HepG2 (cell line): ENCODE measurements at regions not wholly inside any gene's neighbourhood (a gene's known extent, or its start where the extent isn't known, plus 50 kb on each side); places are given as distances from the start of the nearest gene placed in this dataset.

Experiments
- ATAC-seq: fragments of 200-7000 bp; cut with Tn5 transposase; 3 replicates; pipeline ENCODE4 v1.9.1; 2020; ENCODE audit warnings: mild to moderate bottlenecking, moderate library complexity
- BruUV-seq: library from RNA; stranded (reverse); fragments of 400-500 nt; replicated peaks from 2 replicates; lab custom pipeline; 2021; lab: Mats Ljungman, UMichigan
- CTCF ChIA-PET: fragments of 300-600 bp; formaldehyde crosslinking; extraction: SDS; loops from one replicate; lab custom pipeline; 2021; ENCODE audit warnings: low total read pairs, inconsistent platforms, low intra/inter-chr PET ratio; lab: Yijun Ruan, JAX
- POLR2A ChIA-PET: fragments of 350-600 bp; sonication (Branson Sonifier 250); formaldehyde crosslinking; loops from one replicate; lab custom pipeline; 2020; ENCODE audit warnings: antibody characterized with exemption, inconsistent platforms; lab: Yijun Ruan, JAX
- DNase-seq: peaks from one replicate; pipeline ENCODE4 v3.0.0-alpha.2; 2015; ENCODE audit warnings: low spot score
- FAIRE-seq: peaks from 3 replicates; lab custom pipeline; 2011; peaks lifted over from hg19 to GRCh38; lab: Jason Lieb, UNC
- H2AFZ ChIP-seq: one replicate; pipeline ENCODE4 v1.6.1; 2011; ENCODE audit warnings: low read length, inconsistent platforms
- H3K27ac ChIP-seq: fragments of 300-600 bp; 3 replicates; pipeline ENCODE4 v1.8.0; 2011; ENCODE audit warnings: mixed run types, mild to moderate bottlenecking, mixed read lengths, low read length, inconsistent platforms; ENCODE audit not compliant: insufficient read depth; ENCODE audit errors: extremely low read length
- H3K27me3 ChIP-seq, 2 experiments: fragments of 200-600 bp in 1 of 2; 2 replicates in 1 of 2; 3 replicates in 1 of 2; pipeline versions ENCODE4 v1.6.0 to v1.8.0; 2011; ENCODE audit warnings: low read length in 2 of 2, mild to moderate bottlenecking in 2 of 2, moderate library complexity in 2 of 2, inconsistent platforms in 1 of 2; ENCODE audit not compliant: insufficient read depth in 2 of 2, control insufficient read depth in 1 of 2
- H3K36me3 ChIP-seq, 2 experiments: fragments of 200-600 bp in 1 of 2; replicated peaks in 1 of 2; 2 replicates in 1 of 2; 3 replicates in 1 of 2; pipeline versions ENCODE4 v1.5.1 to v1.8.0; 2011; ENCODE audit warnings: low read length in 2 of 2, inconsistent platforms in 1 of 2; ENCODE audit not compliant: insufficient read depth in 2 of 2, control insufficient read depth in 1 of 2
- H3K4me1 ChIP-seq: 2 replicates; pipeline ENCODE4 v1.5.1; 2012; ENCODE audit warnings: low read length, inconsistent platforms; ENCODE audit not compliant: insufficient read depth
- H3K4me2 ChIP-seq: 2 replicates; pipeline ENCODE4 v1.6.0; 2011; ENCODE audit warnings: low read depth, low read length, inconsistent platforms
- H3K4me3 ChIP-seq, 3 experiments: fragments of 200-600 bp in 1 of 3; sonication (generic), shearing (Covaris generic) in 1 of 3; replicated peaks in 1 of 3; 2 replicates each; pipeline ENCODE4 v1.5.1; 2011 to 2016; ENCODE audit warnings: low read length in 3 of 3, inconsistent platforms in 2 of 3, low read depth in 2 of 3, mild to moderate bottlenecking in 2 of 3, control low read depth in 1 of 3, mixed read lengths in 1 of 3; ENCODE audit not compliant: insufficient read depth in 1 of 3
- H3K79me2 ChIP-seq: one replicate; pipeline ENCODE4 v1.6.1; 2011; ENCODE audit warnings: low read length, inconsistent platforms; ENCODE audit not compliant: insufficient read depth
- H3K9ac ChIP-seq: 2 replicates; pipeline ENCODE4 v1.6.0; 2011; ENCODE audit warnings: mild to moderate bottlenecking, low read depth, low read length, inconsistent platforms; ENCODE audit not compliant: insufficient read depth
- H3K9me3 ChIP-seq: 2 replicates; pipeline ENCODE4 v1.5.1; 2012; ENCODE audit warnings: mild to moderate bottlenecking, low read length
- H4K20me1 ChIP-seq: 2 replicates; pipeline ENCODE4 v1.6.0; 2011; ENCODE audit warnings: inconsistent platforms, mild to moderate bottlenecking, low read length, moderate library complexity; ENCODE audit not compliant: insufficient read depth
- AKNA ChIP-seq: sonication (generic); formaldehyde crosslinking; IDR thresholded peaks from 2 replicates; pipeline ENCODE4 v1.4.0; 2020; ENCODE audit warnings: missing genetic modification reagents, borderline replicate concordance
- DBP ChIP-seq: sonication (generic); formaldehyde crosslinking; IDR thresholded peaks from 2 replicates; pipeline ENCODE4 v1.4.0; 2020; ENCODE audit warnings: missing genetic modification reagents; ENCODE audit errors: not compliant biosample characterization
- JARID2 ChIP-seq: sonication (generic); formaldehyde crosslinking; IDR thresholded peaks from 2 replicates; pipeline ENCODE4 v1.8.1; 2023; ENCODE audit warnings: missing genetic modification reagents, inconsistent platforms; ENCODE audit not compliant: insufficient replicate concordance
- MED8 ChIP-seq: sonication (generic); formaldehyde crosslinking; IDR thresholded peaks from 2 replicates; pipeline ENCODE4 v1.8.1; 2023; ENCODE audit warnings: mild to moderate bottlenecking, missing genetic modification reagents; ENCODE audit not compliant: insufficient replicate concordance
- MXD4 ChIP-seq: IDR thresholded peaks from 2 replicates; pipeline ENCODE4 v1.6.1; 2016; ENCODE audit warnings: mild to moderate bottlenecking, missing biosample characterization, missing genetic modification reagents
- NFKB2 ChIP-seq: sonication (generic); formaldehyde crosslinking; IDR thresholded peaks from 2 replicates; pipeline ENCODE4 v1.4.0; 2020; ENCODE audit warnings: missing genetic modification reagents, borderline replicate concordance
- PREB ChIP-seq: sonication (generic); formaldehyde crosslinking; IDR thresholded peaks from 2 replicates; pipeline ENCODE4 v1.4.0; 2020; ENCODE audit warnings: missing genetic modification reagents
- RCOR2 ChIP-seq: IDR thresholded peaks from 2 replicates; pipeline ENCODE4 v1.6.1; 2016; ENCODE audit warnings: missing biosample characterization, missing genetic modification reagents
- ZBTB42 ChIP-seq: sonication (generic); formaldehyde crosslinking; IDR thresholded peaks from 2 replicates; pipeline ENCODE4 v1.5.0; 2020; ENCODE audit warnings: mild to moderate bottlenecking, missing genetic modification reagents
- ZNF280D ChIP-seq: sonication (generic); formaldehyde crosslinking; IDR thresholded peaks from 2 replicates; pipeline ENCODE4 v1.5.1; 2020; ENCODE audit warnings: mild to moderate bottlenecking, missing genetic modification reagents
- ZNF382 ChIP-seq: sonication (generic); formaldehyde crosslinking; IDR thresholded peaks from 2 replicates; pipeline ENCODE4 v1.5.0; 2020; ENCODE audit warnings: missing genetic modification reagents, mild to moderate bottlenecking, borderline replicate concordance
- ZNF550 ChIP-seq: sonication (generic); formaldehyde crosslinking; IDR thresholded peaks from 2 replicates; pipeline ENCODE4 v1.4.0; 2020; ENCODE audit warnings: mild to moderate bottlenecking, missing genetic modification reagents, borderline replicate concordance
- ZNF616 ChIP-seq: sonication (generic); formaldehyde crosslinking; IDR thresholded peaks from 2 replicates; pipeline ENCODE4 v1.5.0; 2020; ENCODE audit warnings: low read depth, mild to moderate bottlenecking, missing genetic modification reagents
- ZNF672 ChIP-seq: sonication (generic); formaldehyde crosslinking; IDR thresholded peaks from 2 replicates; pipeline ENCODE4 v1.8.1; 2022; ENCODE audit warnings: missing genetic modification reagents
- ZNF775 ChIP-seq: sonication (generic); formaldehyde crosslinking; IDR thresholded peaks from 2 replicates; pipeline ENCODE4 v1.4.0; 2020; ENCODE audit warnings: missing genetic modification reagents, mild to moderate bottlenecking, moderate library complexity, borderline replicate concordance
- ZNF891 ChIP-seq: sonication (generic); formaldehyde crosslinking; IDR thresholded peaks from 2 replicates; pipeline ENCODE4 v1.5.0; 2020; ENCODE audit warnings: mild to moderate bottlenecking, missing genetic modification reagents
- WGBS: methylation state at CpG from one replicate; pipeline ENCODE4 v1.1.6; 2017; ENCODE audit warnings: low lambda C conversion rate; 5-methylcytosine and 5-hydroxymethylcytosine counted together
- in situ Hi-C: cut with HindIII; loops from 2 replicates; pipeline ENCODE4 v1.10.0; 2017; ENCODE audit warnings: low pct_unique_long_range_greater_than_20kb; ENCODE audit not compliant: extremely low pct_ligation_motif_present
- intact Hi-C: fragments of 100-400 bp; cut with micrococcal nuclease; formaldehyde crosslinking; loops from one replicate; pipeline ENCODE4 v1.10.0; 2022; ENCODE audit not compliant: unreplicated experiment

GRCh38 chrX:44462850-44463249 lies 79.8 kb downstream of the FUNDC1 start:
- no peaks in the 10 kb centered on the region for H3K9me3 ChIP-seq
- 25% methylated on average over 4 of the region's 4 CpGs for WGBS
- no peak overlapping the region for H2AFZ ChIP-seq
- intact Hi-C loops, result no loop called here
- in situ Hi-C loops, result no loop called here
- no peaks in the 10 kb centered on the region for H3K79me2 ChIP-seq
- DNase-seq (no peak), ATAC-seq (no peak), FAIRE-seq (no peak)
- TF ChIP-seq ZNF550 (CRISPR knock-in tag), result no peak
- TF ChIP-seq ZBTB42 (CRISPR knock-in tag), result no peak
- no peak for TF ChIP-seq ZNF775 (CRISPR knock-in tag)
- TF ChIP-seq RCOR2 (CRISPR knock-in tag), result no peak
- no peak for TF ChIP-seq JARID2
- no peak for TF ChIP-seq AKNA (CRISPR knock-in tag)
- no peak for TF ChIP-seq ZNF891 (CRISPR knock-in tag)
- TF ChIP-seq ZNF382, result no peak
- TF ChIP-seq MXD4, result no peak
- TF ChIP-seq PREB (CRISPR knock-in tag), result no peak
- no peak for TF ChIP-seq NFKB2 (CRISPR knock-in tag)
- no peak for TF ChIP-seq MED8 (CRISPR knock-in tag)
- no peak for TF ChIP-seq ZNF616
- TF ChIP-seq ZNF672 (CRISPR knock-in tag), result no peak
- no peak for TF ChIP-seq ZNF280D (CRISPR knock-in tag)
- TF ChIP-seq DBP (CRISPR knock-in tag), result no peak
- no TSS peak for BruUV-seq
- POLR2A ChIA-PET, result no interaction called here
- no peak overlapping the region for H3K27ac ChIP-seq
- H4K20me1 ChIP-seq, result no peaks in the 10 kb centered on the region
- no peaks in the 10 kb centered on the region for H3K4me1 ChIP-seq
- H3K27me3 ChIP-seq, result no peaks in the 10 kb centered on the region
- H3K9ac ChIP-seq, result no peak overlapping the region
- no peak overlapping the region for H3K4me3 ChIP-seq
- no peaks in the 10 kb centered on the region for H3K36me3 ChIP-seq
- no peak overlapping the region for H3K4me2 ChIP-seq
- CTCF ChIA-PET, result no interaction called here
